Nephron (organoid): ENCODE measurements at regions not wholly inside any gene's neighbourhood (a gene's known extent, or its start where the extent isn't known, plus 50 kb on each side); places are given as distances from the start of the nearest gene placed in this dataset.
A peak's percentile ranks its signal among the peaks of the same experiment; 100 is the strongest.

Experiments used
- H3K27ac Mint-ChIP-seq, 3 experiments: 2 replicates each; pipeline ENCODE4 v1.8.0; 2020; ENCODE audit warnings: mixed read lengths in 3 of 3, mild to moderate bottlenecking in 2 of 3, moderate library complexity in 1 of 3
- H3K27me3 Mint-ChIP-seq: 2 replicates; pipeline ENCODE4 v1.8.0; 2021; ENCODE audit warnings: low read depth, mild to moderate bottlenecking, moderate library complexity, mixed read lengths
- H3K36me3 Mint-ChIP-seq: 2 replicates; pipeline ENCODE4 v1.8.0; 2020; ENCODE audit warnings: low read depth, mixed read lengths
- H3K4me1 Mint-ChIP-seq: 2 replicates; pipeline ENCODE4 v1.8.0; 2020; ENCODE audit warnings: mixed read lengths
- H3K4me3 Mint-ChIP-seq, 3 experiments: 2 replicates each; pipeline ENCODE4 v1.8.0; 2020; ENCODE audit warnings: mild to moderate bottlenecking in 3 of 3, mixed read lengths in 3 of 3, moderate library complexity in 2 of 3
- H3K9me3 Mint-ChIP-seq: 2 replicates; pipeline ENCODE4 v1.8.0; 2020; ENCODE audit warnings: mixed read lengths
- CTCF ChIP-seq, 3 experiments: fragments of 200-600 bp; sonication (generic); IDR thresholded peaks; one replicate each; pipeline ENCODE4 v1.5.0; 2021; ENCODE audit warnings: antibody characterized with exemption in 3 of 3; ENCODE audit not compliant: unreplicated experiment in 3 of 3

GRCh38 chr1:81600878-81601622 is 199.7 kb upstream of the ADGRL2 start:
- no peaks in the 10 kb centered on the region for H3K9me3 Mint-ChIP-seq
- H3K27ac Mint-ChIP-seq, result peak overlapping the region in 2 of 3 experiments; percentile 6 to 14
- no peak overlapping the region for H3K4me3 Mint-ChIP-seq
- no peaks in the 10 kb centered on the region for H3K27me3 Mint-ChIP-seq
- peaks cover 28% of the 10 kb centered on the region for H3K4me1 Mint-ChIP-seq
- no peaks in the 10 kb centered on the region for H3K36me3 Mint-ChIP-seq
- TF ChIP-seq CTCF (IDR thresholded peaks at IDR 0.05; ENCODE audit: unreplicated experiment in 3 of 3), result no peak

- Mint-ChIP-seq H3K9me3 (no peaks in the 10 kb centered on the region), H3K36me3 (no peaks in the 10 kb centered on the region), H3K27me3 (no peaks in the 10 kb centered on the region), H3K4me1 (peaks cover 24% of the 10 kb centered on the region), H3K4me3 (no peak overlapping the region), H3K27ac (peak overlapping the region in 1 of 3 experiments; percentile 6)
- TF ChIP-seq CTCF (IDR thresholded peaks at IDR 0.05; ENCODE audit: unreplicated experiment in 3 of 3), result no peak
Observed at GRCh38 chr1:81600363-81600762, 200.4 kb upstream of the ADGRL2 start.

- Mint-ChIP-seq H3K36me3 (no peaks in the 10 kb centered on the region), H3K4me1 (peaks cover 19% of the 10 kb centered on the region), H3K27me3 (no peaks in the 10 kb centered on the region), H3K4me3 (no peak overlapping the region), H3K27ac (no peak overlapping the region), H3K9me3 (no peaks in the 10 kb centered on the region)
- TF ChIP-seq CTCF (IDR thresholded peaks at IDR 0.05; ENCODE audit: unreplicated experiment in 3 of 3), result no peak
Observed at GRCh38 chr1:81598623-81599022, 202.1 kb upstream of the ADGRL2 start.

- Mint-ChIP-seq H3K27ac (no peak overlapping the region), H3K9me3 (no peaks in the 10 kb centered on the region), H3K27me3 (no peaks in the 10 kb centered on the region), H3K4me3 (no peak overlapping the region), H3K4me1 (peaks cover 19% of the 10 kb centered on the region), H3K36me3 (no peaks in the 10 kb centered on the region)
- TF ChIP-seq CTCF (IDR thresholded peaks at IDR 0.05; ENCODE audit: unreplicated experiment in 3 of 3), result no peak
Observed at GRCh38 chr1:81597720-81598426, 202.9 kb upstream of the ADGRL2 start.

- Mint-ChIP-seq H3K36me3 (no peaks in the 10 kb centered on the region), H3K9me3 (no peaks in the 10 kb centered on the region), H3K27me3 (no peaks in the 10 kb centered on the region), H3K27ac (no peak overlapping the region), H3K4me3 (no peak overlapping the region), H3K4me1 (peaks cover 14% of the 10 kb centered on the region)
- no peak for TF ChIP-seq CTCF (IDR thresholded peaks at IDR 0.05; ENCODE audit: unreplicated experiment in 3 of 3)
Observed at GRCh38 chr1:81596341-81596740, 204.4 kb upstream of the ADGRL2 start.
